Keratinocyte (primary cell): ENCODE measurements at regions not wholly inside any gene's neighbourhood (a gene's known extent, or its start where the extent isn't known, plus 50 kb on each side); places are given as distances from the start of the nearest gene placed in this dataset.

Source experiments
- DNase-seq: peaks from one replicate; pipeline ENCODE4 v3.0.0-alpha.2; 2011; ENCODE audit warnings: low read depth, missing footprints, low spot score
- FAIRE-seq: peaks from 2 replicates; lab custom pipeline; 2011; peaks lifted over from hg19 to GRCh38; lab: Jason Lieb, UNC
- H2AFZ ChIP-seq: 2 replicates; pipeline ENCODE4 v1.6.0; 2012; ENCODE audit warnings: low read length, control low read depth, inconsistent platforms; ENCODE audit not compliant: control insufficient read depth
- H3K27ac ChIP-seq: 2 replicates; pipeline ENCODE4 v1.5.1; 2011; ENCODE audit warnings: low read length; ENCODE audit not compliant: control insufficient read depth, insufficient read depth
- H3K27me3 ChIP-seq: 3 replicates; pipeline ENCODE4 v1.6.0; 2011; ENCODE audit warnings: low read length; ENCODE audit not compliant: control insufficient read depth, insufficient read depth; ENCODE audit errors: extremely low read depth
- H3K36me3 ChIP-seq, 2 experiments: 2 replicates in 1 of 2; 3 replicates in 1 of 2; pipeline ENCODE4 v1.5.1; 2011; ENCODE audit warnings: low read length in 2 of 2, mild to moderate bottlenecking in 1 of 2; ENCODE audit not compliant: control insufficient read depth in 2 of 2, insufficient read depth in 2 of 2; ENCODE audit errors: extremely low read depth in 1 of 2
- H3K4me1 ChIP-seq: 3 replicates; pipeline ENCODE4 v1.5.1; 2011; ENCODE audit warnings: low read length; ENCODE audit not compliant: control insufficient read depth, insufficient read depth; ENCODE audit errors: extremely low read depth
- H3K4me2 ChIP-seq: 3 replicates; pipeline ENCODE4 v1.6.0; 2011; ENCODE audit warnings: low read depth, low read length; ENCODE audit not compliant: control insufficient read depth, insufficient read depth; ENCODE audit errors: extremely low read depth
- H3K4me3 ChIP-seq, 3 experiments: fragments of 200-600 bp in 1 of 3; sonication (generic) in 1 of 3; 2 replicates in 2 of 3; 3 replicates in 1 of 3; pipeline ENCODE4 v1.5.1; 2011 to 2016; ENCODE audit warnings: low read length in 3 of 3, mild to moderate bottlenecking in 3 of 3, control low read depth in 2 of 3, inconsistent platforms in 1 of 3, low read depth in 1 of 3, mixed read lengths in 1 of 3, mixed run types in 1 of 3, moderate library complexity in 1 of 3; ENCODE audit not compliant: control insufficient read depth in 2 of 3, insufficient read depth in 2 of 3; ENCODE audit errors: extremely low read depth in 1 of 3
- H3K79me2 ChIP-seq: 2 replicates; pipeline ENCODE4 v1.6.0; 2012; ENCODE audit warnings: low read length; ENCODE audit not compliant: control insufficient read depth, insufficient read depth
- H3K9ac ChIP-seq: 3 replicates; pipeline ENCODE4 v1.6.0; 2011; ENCODE audit warnings: low read length; ENCODE audit not compliant: control insufficient read depth, insufficient read depth; ENCODE audit errors: extremely low read depth
- H3K9me1 ChIP-seq: 3 replicates; pipeline ENCODE4 v1.6.0; 2011; ENCODE audit warnings: low read length; ENCODE audit not compliant: control insufficient read depth, insufficient read depth; ENCODE audit errors: extremely low read depth
- H3K9me3 ChIP-seq: 2 replicates; pipeline ENCODE4 v1.5.1; 2012; ENCODE audit warnings: low read depth, low read length; ENCODE audit not compliant: control insufficient read depth
- H4K20me1 ChIP-seq: 3 replicates; pipeline ENCODE4 v1.6.0; 2011; ENCODE audit warnings: low read length; ENCODE audit not compliant: control insufficient read depth, insufficient read depth; ENCODE audit errors: extremely low read depth
- EZH2 ChIP-seq: IDR thresholded peaks from one replicate; pipeline ENCODE4 v1.6.1; 2012; ENCODE audit warnings: inconsistent platforms, mild to moderate bottlenecking, low read length, moderate library complexity
- dilution Hi-C: fragments of 300-500 bp; cut with MboI; formaldehyde crosslinking; loops from one replicate; pipeline ENCODE4 v1.7.0; 2020; ENCODE audit warnings: low sequenced_read_pairs; ENCODE audit not compliant: extremely low pct_ligation_motif_present
- TF ChIP-seq, protein P1 (sequence below), 3 experiments: IDR thresholded peaks in 1 of 3; conservative IDR thresholded peaks in 1 of 3; optimal IDR thresholded peaks in 1 of 3; 2 replicates in 2 of 3; 3 replicates in 1 of 3; pipeline versions ENCODE3 to v1.5.1; 2011; ENCODE audit warnings: low read length in 3 of 3, mild to moderate bottlenecking in 3 of 3, moderate library complexity in 2 of 3, control low read depth in 1 of 3, inconsistent platforms in 1 of 3; ENCODE audit not compliant: insufficient read depth in 2 of 3; ENCODE audit errors: extremely low read depth in 1 of 3

DNA sequence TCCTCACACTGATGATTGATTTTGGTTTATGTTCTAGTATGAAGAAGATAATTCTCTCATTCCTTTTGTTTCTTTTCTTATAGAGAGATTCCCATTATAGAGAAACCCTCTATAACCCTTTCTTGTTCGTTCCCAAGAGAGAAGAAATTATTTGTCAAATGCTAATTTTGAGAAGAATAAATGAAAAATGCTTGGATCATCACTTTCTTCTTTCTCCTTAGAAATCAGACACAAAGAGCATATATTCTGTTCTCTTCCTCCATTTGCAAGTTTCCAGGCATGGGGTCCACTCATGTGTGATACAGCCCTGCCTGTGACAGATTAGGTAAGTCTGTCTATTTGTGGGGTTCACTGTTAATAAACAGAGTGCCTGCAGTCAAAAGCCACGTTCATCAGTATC is 222.6 kb upstream of the NECTIN3 start:
- H3K9me1 ChIP-seq, result no peaks in the 10 kb centered on the region
- dilution Hi-C loops, result no loop called here
- H3K4me2 ChIP-seq, result no peak overlapping the region
- H3K36me3 ChIP-seq, result no peaks in the 10 kb centered on the region
- no peaks in the 10 kb centered on the region for H3K9me3 ChIP-seq
- H3K27ac ChIP-seq, result no peak overlapping the region
- no peaks in the 10 kb centered on the region for H3K27me3 ChIP-seq
- DNase-seq, result no peak
- no peaks in the 10 kb centered on the region for H3K79me2 ChIP-seq
- TF ChIP-seq, protein P1, sequence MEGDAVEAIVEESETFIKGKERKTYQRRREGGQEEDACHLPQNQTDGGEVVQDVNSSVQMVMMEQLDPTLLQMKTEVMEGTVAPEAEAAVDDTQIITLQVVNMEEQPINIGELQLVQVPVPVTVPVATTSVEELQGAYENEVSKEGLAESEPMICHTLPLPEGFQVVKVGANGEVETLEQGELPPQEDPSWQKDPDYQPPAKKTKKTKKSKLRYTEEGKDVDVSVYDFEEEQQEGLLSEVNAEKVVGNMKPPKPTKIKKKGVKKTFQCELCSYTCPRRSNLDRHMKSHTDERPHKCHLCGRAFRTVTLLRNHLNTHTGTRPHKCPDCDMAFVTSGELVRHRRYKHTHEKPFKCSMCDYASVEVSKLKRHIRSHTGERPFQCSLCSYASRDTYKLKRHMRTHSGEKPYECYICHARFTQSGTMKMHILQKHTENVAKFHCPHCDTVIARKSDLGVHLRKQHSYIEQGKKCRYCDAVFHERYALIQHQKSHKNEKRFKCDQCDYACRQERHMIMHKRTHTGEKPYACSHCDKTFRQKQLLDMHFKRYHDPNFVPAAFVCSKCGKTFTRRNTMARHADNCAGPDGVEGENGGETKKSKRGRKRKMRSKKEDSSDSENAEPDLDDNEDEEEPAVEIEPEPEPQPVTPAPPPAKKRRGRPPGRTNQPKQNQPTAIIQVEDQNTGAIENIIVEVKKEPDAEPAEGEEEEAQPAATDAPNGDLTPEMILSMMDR (optimal IDR thresholded peaks at IDR 0.05 in 1 of 3, IDR thresholded peaks at IDR 0.05 in 1 of 3, conservative IDR thresholded peaks at IDR 0.05 in 1 of 3; ENCODE audit: extremely low read depth in 1 of 3, insufficient read depth in 2 of 3, low read length in 3 of 3), result no peak
- TF ChIP-seq EZH2, result no peak
- no peaks in the 10 kb centered on the region for H4K20me1 ChIP-seq
- no peak overlapping the region for H2AFZ ChIP-seq
- no peak for FAIRE-seq
- H3K9ac ChIP-seq, result no peak overlapping the region
- H3K4me3 ChIP-seq, result no peak overlapping the region
- H3K4me1 ChIP-seq, result no peaks in the 10 kb centered on the region

DNA sequence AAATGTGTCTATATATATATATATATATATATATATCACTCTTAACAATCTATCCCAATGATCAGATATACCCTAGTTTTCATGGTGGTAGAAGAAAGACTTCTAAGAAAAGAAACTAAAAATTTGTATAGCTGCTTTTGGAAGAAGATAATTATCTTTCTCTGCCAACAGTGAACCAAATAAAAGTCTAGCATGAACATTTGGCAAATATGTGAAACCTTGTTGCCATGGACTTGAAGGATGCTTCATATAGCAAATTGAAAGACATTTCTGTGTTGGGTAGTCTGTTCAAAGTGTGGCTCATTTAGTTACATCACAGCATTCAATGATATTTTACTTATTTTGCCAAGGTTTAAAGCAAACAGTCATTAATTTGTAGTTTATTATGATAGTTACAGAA is 219.9 kb upstream of the NECTIN3 start:
- dilution Hi-C loops, result no loop called here
- no peaks in the 10 kb centered on the region for H3K27me3 ChIP-seq
- H3K9me3 ChIP-seq, result no peaks in the 10 kb centered on the region
- no peaks in the 10 kb centered on the region for H3K4me1 ChIP-seq
- H3K9me1 ChIP-seq, result no peaks in the 10 kb centered on the region
- TF ChIP-seq, protein P1 (optimal IDR thresholded peaks at IDR 0.05 in 1 of 3, IDR thresholded peaks at IDR 0.05 in 1 of 3, conservative IDR thresholded peaks at IDR 0.05 in 1 of 3; ENCODE audit: extremely low read depth in 1 of 3, insufficient read depth in 2 of 3, low read length in 3 of 3), result no peak
- H3K27ac ChIP-seq, result no peak overlapping the region
- no peaks in the 10 kb centered on the region for H3K36me3 ChIP-seq
- H2AFZ ChIP-seq, result no peak overlapping the region
- no peak for DNase-seq
- H3K4me2 ChIP-seq, result no peak overlapping the region
- no peak for FAIRE-seq
- H3K9ac ChIP-seq, result no peak overlapping the region
- no peaks in the 10 kb centered on the region for H3K79me2 ChIP-seq
- H3K4me3 ChIP-seq, result no peak overlapping the region
- H4K20me1 ChIP-seq, result no peaks in the 10 kb centered on the region
